IPS-20b (cell line): ENCODE measurements at regions not wholly inside any gene's neighbourhood (a gene's known extent, or its start where the extent isn't known, plus 50 kb on each side); places are given as distances from the start of the nearest gene placed in this dataset.
"Not testable (repeated sequence)": the region's sequence is repeated elsewhere in the genome, so short reads cannot be mapped to it uniquely, and the experiment has no call there.

ENCODE experiments used
- H3K27ac ChIP-seq: one replicate; pipeline ENCODE4 v1.5.1; 2013; ENCODE audit warnings: low read length
- H3K27me3 ChIP-seq: 2 replicates; pipeline ENCODE4 v1.6.1; 2013; ENCODE audit warnings: mild to moderate bottlenecking, low read length, inconsistent platforms; ENCODE audit not compliant: insufficient read depth
- H3K36me3 ChIP-seq: 2 replicates; pipeline ENCODE4 v1.6.1; 2013; ENCODE audit warnings: low read depth, mild to moderate bottlenecking, inconsistent platforms, low read length, moderate library complexity; ENCODE audit not compliant: insufficient read depth
- H3K4me1 ChIP-seq: 2 replicates; pipeline ENCODE4 v1.6.1; 2013; ENCODE audit warnings: mild to moderate bottlenecking, control low read depth, inconsistent platforms, low read length, moderate library complexity; ENCODE audit not compliant: insufficient read depth
- H3K4me3 ChIP-seq: 2 replicates; pipeline ENCODE4 v1.5.1; 2013; ENCODE audit warnings: mild to moderate bottlenecking, low read length, inconsistent platforms
- H3K9ac ChIP-seq: 2 replicates; pipeline ENCODE4 v1.6.1; 2013; ENCODE audit warnings: low read depth, mild to moderate bottlenecking, inconsistent platforms, low read length, moderate library complexity
- H3K9me3 ChIP-seq: 2 replicates; pipeline ENCODE4 v1.6.1; 2013; ENCODE audit warnings: mild to moderate bottlenecking, low read depth, low read length, inconsistent platforms; ENCODE audit not compliant: insufficient read depth

- not testable (repeated sequence) for H3K27me3 ChIP-seq, H3K27ac ChIP-seq, H3K9ac ChIP-seq, H3K9me3 ChIP-seq, H3K4me3 ChIP-seq, H3K36me3 ChIP-seq, H3K4me1 ChIP-seq
Measured at GRCh38 chr16:18080658-18081363, 255.7 kb downstream of the NPIPA8 start.

GRCh38 chr16:18077910-18078309 is 258.6 kb downstream of the NPIPA8 start:
- not testable (repeated sequence) for H3K4me1 ChIP-seq, H3K4me3 ChIP-seq, H3K36me3 ChIP-seq

GRCh38 chr16:18072161-18072560 is 264.4 kb downstream of the NPIPA8 start:
- Histone ChIP-seq H3K4me3 (no peak overlapping the region), H3K9ac (no peak overlapping the region), H3K27ac (no peak overlapping the region), H3K27me3 (no peaks in the 10 kb centered on the region), H3K36me3 (no peaks in the 10 kb centered on the region), H3K9me3 (no peaks in the 10 kb centered on the region), H3K4me1 (peaks cover 14% of the 10 kb centered on the region; the same call in 1 of the 2 replicates)

More at GRCh38 chr16:18077910-18078309, 258.6 kb downstream of the NPIPA8 start:
- not testable (repeated sequence) for H3K27me3 ChIP-seq, H3K9me3 ChIP-seq, H3K9ac ChIP-seq, H3K27ac ChIP-seq

- no peaks in the 10 kb centered on the region for H3K36me3 ChIP-seq
- H3K9ac ChIP-seq, result no peak overlapping the region
- no peaks in the 10 kb centered on the region for H3K9me3 ChIP-seq
- H3K4me1 ChIP-seq, result peaks cover 14% of the 10 kb centered on the region; the same call in 1 of the 2 replicates
- H3K27me3 ChIP-seq, result no peaks in the 10 kb centered on the region
- H3K27ac ChIP-seq, result no peak overlapping the region
- no peak overlapping the region for H3K4me3 ChIP-seq
Measured at GRCh38 chr16:18069683-18070082, 266.9 kb downstream of the NPIPA8 start.

- Histone ChIP-seq H3K27me3 (no peaks in the 10 kb centered on the region), H3K4me1 (peaks cover 14% of the 10 kb centered on the region; the same call in 1 of the 2 replicates), H3K9ac (no peak overlapping the region), H3K27ac (no peak overlapping the region), H3K4me3 (no peak overlapping the region), H3K9me3 (no peaks in the 10 kb centered on the region), H3K36me3 (no peaks in the 10 kb centered on the region)
Measured at GRCh38 chr16:18068477-18068876, 268.1 kb downstream of the NPIPA8 start.

- Histone ChIP-seq H3K9me3 (no peaks in the 10 kb centered on the region), H3K9ac (no peak overlapping the region), H3K27ac (no peak overlapping the region), H3K4me1 (no peaks in the 10 kb centered on the region), H3K4me3 (no peak overlapping the region), H3K36me3 (no peaks in the 10 kb centered on the region), H3K27me3 (no peaks in the 10 kb centered on the region)
Measured at GRCh38 chr16:18062713-18063112, 273.8 kb downstream of the NPIPA8 start.

GRCh38 chr16:18060351-18060750 is 276.2 kb downstream of the NPIPA8 start:
- Histone ChIP-seq H3K27me3 (no peaks in the 10 kb centered on the region), H3K36me3 (no peaks in the 10 kb centered on the region), H3K4me1 (no peaks in the 10 kb centered on the region), H3K27ac (no peak overlapping the region), H3K9me3 (no peaks in the 10 kb centered on the region), H3K9ac (no peak overlapping the region), H3K4me3 (no peak overlapping the region)

GRCh38 chr16:18059577-18059976 is 277.0 kb downstream of the NPIPA8 start:
- Histone ChIP-seq H3K4me1 (no peaks in the 10 kb centered on the region), H3K9ac (no peak overlapping the region), H3K9me3 (no peaks in the 10 kb centered on the region), H3K36me3 (no peaks in the 10 kb centered on the region), H3K4me3 (no peak overlapping the region), H3K27me3 (no peaks in the 10 kb centered on the region), H3K27ac (no peak overlapping the region)

- no peaks in the 10 kb centered on the region for H3K4me1 ChIP-seq
- H3K36me3 ChIP-seq, result no peaks in the 10 kb centered on the region
- no peak overlapping the region for H3K4me3 ChIP-seq
- no peak overlapping the region for H3K9ac ChIP-seq
- no peaks in the 10 kb centered on the region for H3K9me3 ChIP-seq
- H3K27ac ChIP-seq, result no peak overlapping the region
- no peaks in the 10 kb centered on the region for H3K27me3 ChIP-seq
Measured at GRCh38 chr16:18059089-18059488, 277.4 kb downstream of the NPIPA8 start.

- Histone ChIP-seq H3K9me3 (no peaks in the 10 kb centered on the region), H3K36me3 (no peaks in the 10 kb centered on the region)
Measured at GRCh38 chr16:18055411-18055916, 281.1 kb downstream of the NPIPA8 start.

GRCh38 chr16:18050777-18051176 is 285.8 kb downstream of the NPIPA8 start:
- H3K9ac ChIP-seq, result no peak overlapping the region
- no peak overlapping the region for H3K4me3 ChIP-seq
- no peaks in the 10 kb centered on the region; the same call in 1 of the 2 replicates for H3K27me3 ChIP-seq
- no peak overlapping the region for H3K27ac ChIP-seq
- peaks cover 5% of the 10 kb centered on the region for H3K4me1 ChIP-seq
- no peaks in the 10 kb centered on the region for H3K9me3 ChIP-seq
- H3K36me3 ChIP-seq, result no peaks in the 10 kb centered on the region

More at GRCh38 chr16:18055411-18055916, 281.1 kb downstream of the NPIPA8 start:
- H3K27ac ChIP-seq, result no peak overlapping the region
- H3K27me3 ChIP-seq, result no peaks in the 10 kb centered on the region; the same call in 1 of the 2 replicates
- no peaks in the 10 kb centered on the region for H3K4me1 ChIP-seq
- H3K4me3 ChIP-seq, result no peak overlapping the region
- H3K9ac ChIP-seq, result no peak overlapping the region

- peaks cover 5% of the 10 kb centered on the region for H3K4me1 ChIP-seq
- no peak overlapping the region for H3K9ac ChIP-seq
- H3K9me3 ChIP-seq, result no peaks in the 10 kb centered on the region
- H3K4me3 ChIP-seq, result no peak overlapping the region
- H3K27ac ChIP-seq, result no peak overlapping the region
- H3K27me3 ChIP-seq, result no peaks in the 10 kb centered on the region; the same call in 1 of the 2 replicates
- no peaks in the 10 kb centered on the region for H3K36me3 ChIP-seq
Measured at GRCh38 chr16:18050234-18050633, 286.3 kb downstream of the NPIPA8 start.
